HG03342 (cell line): ENCODE measurements at regions not wholly inside any gene's neighbourhood (a gene's known extent, or its start where the extent isn't known, plus 50 kb on each side); places are given as distances from the start of the nearest gene placed in this dataset.

Experiments
- ATAC-seq: cut with Tn5 transposase; IDR thresholded peaks from one replicate; pipeline ENCODE4 v1.9.1; 2021; ENCODE audit warnings: mild to moderate bottlenecking, moderate library complexity; ENCODE audit not compliant: unreplicated experiment

DNA sequence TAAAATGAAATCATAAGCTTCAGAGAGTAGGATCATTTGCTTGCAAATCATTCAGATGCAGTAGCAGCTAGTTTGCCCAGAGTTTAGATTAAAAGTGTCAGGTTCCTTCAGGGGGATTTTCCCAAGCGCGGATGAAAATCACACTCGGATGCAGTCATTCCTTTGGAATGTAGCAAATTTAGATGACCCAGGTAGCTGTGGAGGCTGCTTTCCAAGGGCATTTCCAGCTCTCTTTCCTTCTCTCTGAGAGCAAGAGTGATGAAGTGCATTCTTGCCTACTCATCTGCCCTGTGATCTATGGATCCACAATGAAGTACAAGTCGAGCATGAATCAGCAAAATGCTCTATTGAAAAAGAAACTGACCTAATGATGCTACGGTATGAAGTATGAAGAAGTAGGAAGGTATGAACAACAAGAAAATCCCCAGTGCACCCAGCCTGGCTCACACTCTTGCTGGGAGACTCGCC is 200.2 kb downstream of the PLK2 start:
- no peak for ATAC-seq

- ATAC-seq, result no peak
These were observed 200.8 kb downstream of the PLK2 start for GRCh38 chr5:58258984-58259684.

DNA sequence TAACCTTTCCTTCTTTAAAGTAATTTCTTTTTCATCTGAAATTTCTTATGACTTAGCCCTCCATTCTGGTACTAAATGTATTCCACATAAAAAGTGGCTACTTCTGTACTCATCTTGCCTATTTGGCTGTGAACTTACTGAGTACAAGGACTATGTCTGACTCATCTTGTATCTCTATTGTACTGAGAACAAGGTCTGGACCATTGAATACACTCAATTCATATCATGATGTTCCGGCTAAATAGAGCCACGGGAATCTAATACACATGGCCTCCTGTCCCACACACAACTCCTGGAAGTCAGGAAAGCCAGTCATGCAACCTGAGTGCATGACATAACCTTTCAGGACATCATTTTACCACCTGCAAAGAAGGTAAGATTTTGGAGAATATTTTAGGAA is 203.9 kb downstream of the PLK2 start:
- ATAC-seq, result no peak

- ATAC-seq, result no peak
These were observed 204.5 kb downstream of the PLK2 start for GRCh38 chr5:58255386-58255785.

- no peak for ATAC-seq
These were observed 211.7 kb downstream of the PLK2 start for GRCh38 chr5:58248221-58248620.

DNA sequence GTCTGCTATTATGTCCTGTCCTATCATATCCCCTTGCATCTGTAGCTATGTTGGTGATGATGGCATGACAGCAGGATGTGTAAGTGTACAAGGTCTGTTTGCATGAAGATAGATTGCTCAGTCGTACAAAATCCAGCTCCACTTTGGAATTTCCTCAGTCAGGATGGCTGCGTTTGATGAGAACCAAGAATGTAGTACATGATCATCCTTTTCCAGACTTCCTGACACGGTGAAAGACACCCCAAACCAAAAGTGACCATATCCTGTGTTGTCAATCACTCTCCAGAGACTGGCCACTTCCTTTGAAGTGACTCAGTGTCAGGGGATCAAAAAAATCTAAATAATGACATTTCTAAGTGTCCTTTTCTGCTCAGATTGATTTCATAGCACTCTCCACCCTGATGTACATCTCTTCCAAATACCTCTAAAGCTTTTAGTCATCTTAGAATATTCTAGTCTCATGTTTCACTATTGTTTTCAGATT is 213.4 kb downstream of the PLK2 start:
- no peak for ATAC-seq

DNA sequence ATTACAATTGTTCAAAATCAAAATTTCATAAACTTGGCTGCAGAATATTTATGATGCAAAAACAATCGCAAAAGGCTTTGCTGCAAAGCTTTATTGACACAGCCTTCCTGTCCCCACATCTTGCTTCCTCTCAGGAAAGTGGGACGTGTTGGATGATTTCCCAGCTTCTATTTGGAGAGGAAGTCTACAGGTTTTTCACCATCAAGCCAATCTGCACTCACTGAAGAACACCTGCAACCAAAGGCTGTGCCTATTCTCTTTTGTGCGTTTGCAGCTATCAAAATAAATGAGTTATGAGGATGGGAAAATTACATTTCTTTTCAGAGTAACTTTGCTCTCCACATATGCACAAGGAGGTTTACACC is 214.4 kb downstream of the PLK2 start:
- ATAC-seq, result no peak

DNA sequence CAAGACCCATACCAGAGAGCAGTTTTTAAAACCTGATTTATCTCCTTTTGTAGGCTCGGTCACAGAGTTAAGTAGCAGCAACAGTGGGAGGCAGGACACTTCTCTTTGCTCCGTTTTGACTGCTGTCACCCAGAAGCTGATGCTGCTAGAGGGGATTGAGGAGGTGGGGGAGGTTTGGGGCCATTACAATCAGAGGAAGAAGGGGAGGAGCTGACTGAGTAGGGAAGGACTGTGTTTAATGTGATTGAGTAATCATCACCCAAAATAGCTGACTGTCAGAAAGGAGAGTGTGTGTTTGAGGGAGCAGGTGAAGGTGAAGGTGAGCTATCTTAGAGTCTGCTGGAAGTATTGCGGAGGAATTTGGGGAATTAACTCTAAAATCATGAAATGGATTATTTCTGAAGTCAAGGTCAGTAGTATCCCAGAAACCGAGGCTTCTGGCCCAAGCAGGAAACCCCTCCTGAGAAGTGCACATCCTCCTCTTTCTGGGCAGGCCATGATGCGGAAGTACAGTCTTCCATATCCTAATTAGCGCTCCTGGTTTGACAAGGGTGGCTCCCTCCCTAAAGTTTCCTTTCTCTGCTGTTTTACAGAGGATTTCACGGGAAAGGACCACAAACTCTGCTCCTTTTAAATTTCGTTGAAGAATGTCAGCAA is 214.9 kb downstream of the PLK2 start:
- no peak for ATAC-seq

- no peak for ATAC-seq
These were observed 218.5 kb downstream of the PLK2 start for GRCh38 chr5:58241389-58241788.

- ATAC-seq, result no peak
These were observed 219.6 kb downstream of the PLK2 start for GRCh38 chr5:58240322-58240721.

GRCh38 chr5:58239731-58240130 is 220.2 kb downstream of the PLK2 start:
- ATAC-seq, result no peak

DNA sequence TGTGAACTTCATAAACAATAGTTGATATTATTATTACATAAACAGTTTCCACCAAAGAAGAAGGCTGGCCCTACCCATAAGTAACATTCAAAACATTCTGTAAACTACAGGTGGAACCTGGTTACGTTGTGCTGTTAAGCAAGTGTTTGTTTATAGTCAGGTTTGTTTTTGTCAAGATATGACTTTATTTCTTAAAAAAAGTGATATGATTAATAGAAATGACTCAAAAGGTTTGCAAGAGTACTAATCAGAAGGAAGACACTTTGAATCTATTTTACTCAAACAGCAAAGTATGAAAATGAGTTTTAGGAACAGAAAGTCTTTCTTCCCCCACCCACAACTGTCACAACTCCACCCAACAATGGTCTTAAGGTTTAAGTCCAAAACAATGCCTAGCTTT is 220.8 kb downstream of the PLK2 start:
- ATAC-seq, result peak; percentile 76

DNA sequence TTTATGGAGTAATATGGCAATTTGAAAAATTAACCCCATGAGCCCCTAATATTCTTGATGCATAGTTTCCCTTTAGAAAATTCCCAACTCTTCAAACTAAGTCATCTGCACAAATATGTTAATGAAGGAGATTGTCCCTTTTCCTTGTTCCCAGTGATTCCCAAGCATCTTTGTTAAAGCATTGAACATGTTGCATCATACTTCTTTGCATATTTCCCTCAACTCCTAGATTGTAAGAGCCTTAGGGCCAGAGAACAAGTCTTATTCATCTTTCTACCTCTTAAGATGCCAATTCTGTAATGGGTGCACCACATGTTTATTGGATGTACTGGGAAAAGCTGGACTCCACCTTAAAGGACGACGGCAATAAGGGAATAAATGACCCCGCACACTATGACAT is 223.4 kb downstream of the PLK2 start:
- no peak for ATAC-seq

DNA sequence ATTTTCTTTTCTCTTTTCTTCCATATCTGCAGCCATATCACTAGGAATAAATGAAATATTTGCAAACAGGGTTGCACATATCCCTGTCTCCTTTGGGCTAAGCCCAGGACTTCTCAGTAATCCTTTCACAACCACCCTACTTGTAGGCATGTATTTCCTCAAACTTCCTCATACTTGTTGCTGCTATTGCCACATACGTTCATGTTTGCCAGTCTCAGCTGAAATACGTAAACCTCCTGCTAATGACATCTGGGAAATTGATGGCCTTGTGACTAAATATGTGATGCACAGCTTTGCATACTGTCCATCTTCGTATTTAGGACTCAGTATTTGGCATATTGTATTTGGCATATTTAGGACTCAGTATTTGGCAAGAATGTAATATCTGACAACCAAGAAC is 224.6 kb downstream of the PLK2 start:
- no peak for ATAC-seq

DNA sequence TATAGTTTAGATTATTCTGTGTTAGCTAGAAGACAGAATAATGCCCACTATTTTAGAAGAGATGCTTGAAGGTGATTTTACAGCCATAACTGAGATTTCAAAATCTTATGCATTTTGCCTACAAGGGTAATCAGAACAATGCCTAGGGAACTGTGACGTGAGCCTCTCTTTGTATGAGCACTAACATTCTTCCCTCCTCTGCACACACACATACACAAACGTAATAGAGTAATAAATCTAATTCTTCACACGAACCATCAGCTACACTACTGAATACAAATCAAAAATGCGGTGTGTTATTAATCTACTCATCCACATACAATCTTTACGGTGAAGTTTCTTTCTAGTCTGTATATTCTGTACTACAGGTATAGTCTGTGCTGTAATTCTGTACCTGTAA is 227.8 kb downstream of the PLK2 start:
- no peak for ATAC-seq

GRCh38 chr5:58231041-58231440 is 228.8 kb downstream of the PLK2 start:
- no peak for ATAC-seq

- no peak for ATAC-seq
These were observed 231.0 kb downstream of the PLK2 start for GRCh38 chr5:58228896-58229295.

GRCh38 chr5:58227858-58228257 is 232.0 kb downstream of the PLK2 start:
- no peak for ATAC-seq

DNA sequence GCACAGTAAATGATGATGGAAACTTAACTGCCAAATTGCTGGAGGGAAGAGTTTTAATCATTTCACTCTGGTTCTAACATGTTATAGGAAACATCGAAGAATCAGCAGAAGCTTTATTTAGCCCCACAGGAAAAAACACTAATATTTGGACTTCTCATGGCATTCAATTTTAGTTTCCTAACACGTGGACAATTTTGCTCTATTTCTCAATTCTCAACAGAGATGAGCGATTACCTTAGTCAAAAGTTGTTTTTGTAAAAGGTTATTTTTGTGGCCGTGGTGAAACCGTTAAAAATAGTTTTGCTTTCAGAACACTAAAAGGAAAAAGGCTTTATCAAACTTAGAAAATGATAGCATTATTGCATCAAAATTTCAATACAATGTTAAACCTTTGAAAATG is 235.2 kb downstream of the PLK2 start:
- ATAC-seq, result no peak

DNA sequence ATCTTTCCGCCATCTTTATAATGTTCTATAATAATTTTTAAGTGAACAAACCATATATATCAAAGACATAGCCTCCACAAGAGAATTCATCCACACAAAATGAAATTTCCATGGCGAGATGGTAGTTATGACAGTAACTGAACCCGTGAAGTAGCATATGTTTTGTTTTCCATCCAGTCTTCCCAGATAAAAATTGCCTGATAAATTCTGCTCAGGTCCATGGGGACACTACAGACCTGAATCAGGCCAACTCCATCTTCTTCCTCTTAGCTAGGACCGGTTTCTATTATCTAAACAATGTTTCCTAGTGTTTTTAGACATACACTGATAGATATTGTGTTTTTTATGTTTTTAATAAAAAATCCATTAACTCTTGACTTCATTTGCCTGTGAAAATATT is 235.7 kb downstream of the PLK2 start:
- ATAC-seq, result no peak

DNA sequence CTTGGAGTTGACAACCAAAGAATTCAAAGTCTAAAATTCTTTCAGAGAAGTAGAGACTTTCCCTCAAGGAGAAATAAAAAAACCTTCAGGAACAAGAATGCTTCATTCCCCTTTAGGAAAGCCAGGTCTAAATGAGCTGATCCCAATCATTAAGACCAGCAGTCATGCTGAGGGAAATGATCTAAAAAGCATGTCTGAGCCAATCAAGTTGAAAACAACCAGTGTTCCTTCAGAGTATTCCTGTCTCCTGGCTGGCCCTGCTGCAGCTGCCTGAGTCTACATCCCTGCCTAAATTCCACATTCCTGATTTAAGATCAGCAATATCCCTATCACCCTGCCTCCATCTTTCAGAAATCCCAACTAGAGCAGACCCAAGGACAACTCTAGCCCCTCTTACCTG is 244.5 kb downstream of the PLK2 start:
- ATAC-seq, result no peak

GRCh38 chr5:58211441-58211840 is 248.4 kb downstream of the PLK2 start:
- no peak for ATAC-seq

GRCh38 chr5:58208674-58209073 is 251.2 kb downstream of the PLK2 start:
- no peak for ATAC-seq
